Panc1 (cell line): ENCODE measurements at regions not wholly inside any gene's neighbourhood (a gene's known extent, or its start where the extent isn't known, plus 50 kb on each side); places are given as distances from the start of the nearest gene placed in this dataset.
"Not testable (repeated sequence)": the region's sequence is repeated elsewhere in the genome, so short reads cannot be mapped to it uniquely, and the experiment has no call there.

Source experiments
- ATAC-seq: fragments of 200-7000 bp; cut with Tn5 transposase; 2 replicates; pipeline ENCODE4 v1.9.1; 2020; ENCODE audit warnings: mild to moderate bottlenecking, moderate library complexity
- BruUV-seq: library from RNA; stranded (reverse); fragments of 400-500 nt; replicated peaks from 2 replicates; lab custom pipeline; 2021; lab: Mats Ljungman, UMichigan
- CTCF ChIA-PET: fragments of 300-600 bp; sonication (Branson Sonifier 250); formaldehyde crosslinking; loops from one replicate; lab custom pipeline; 2022; ENCODE audit warnings: antibody characterized with exemption; lab: Charles Lee
- POLR2A ChIA-PET: fragments of 300-600 bp; sonication (Branson Sonifier 250); formaldehyde crosslinking; loops from one replicate; lab custom pipeline; 2022; ENCODE audit warnings: antibody characterized with exemption; lab: Charles Lee
- DNase-seq: peaks from one replicate; pipeline ENCODE4 v3.0.0-alpha.2; 2010; ENCODE audit warnings: low read depth, low spot score
- H3K27ac ChIP-seq: 2 replicates; pipeline ENCODE4 v1.5.1; 2011; ENCODE audit warnings: mild to moderate bottlenecking, low read length, inconsistent platforms
- H3K27me3 ChIP-seq: fragments of 200-500 bp; sonication (Bioruptor generic); 2 replicates; pipeline ENCODE4 v1.6.0; 2014; ENCODE audit warnings: low read length, inconsistent platforms; ENCODE audit not compliant: control insufficient read depth, insufficient read depth
- H3K36me3 ChIP-seq: fragments of 200-500 bp; sonication (Bioruptor generic); 2 replicates; pipeline ENCODE4 v1.5.1; 2014; ENCODE audit warnings: inconsistent platforms, mild to moderate bottlenecking, low read length, moderate library complexity; ENCODE audit not compliant: control insufficient read depth, insufficient read depth
- H3K4me1 ChIP-seq: 2 replicates; pipeline ENCODE4 v1.5.1; 2011; ENCODE audit warnings: inconsistent platforms, mild to moderate bottlenecking, low read length, moderate library complexity; ENCODE audit not compliant: control insufficient read depth, insufficient read depth
- H3K4me3 ChIP-seq, 2 experiments: 2 replicates each; pipeline ENCODE4 v1.5.1; 2011 to 2012; ENCODE audit warnings: low read depth in 2 of 2, low read length in 2 of 2, mild to moderate bottlenecking in 2 of 2, inconsistent platforms in 1 of 2, moderate library complexity in 1 of 2
- H3K9me3 ChIP-seq: fragments of 200-500 bp; sonication (Bioruptor generic); 2 replicates; pipeline ENCODE4 v1.5.1; 2014; ENCODE audit warnings: low read depth, mild to moderate bottlenecking, inconsistent platforms, low read length, moderate library complexity; ENCODE audit not compliant: control insufficient read depth, insufficient read depth
- CTCF ChIP-seq: fragments of 450-650 bp; IDR thresholded peaks from 2 replicates; pipeline ENCODE4 v1.5.1; 2017; ENCODE audit warnings: mild to moderate bottlenecking
- POLR2AphosphoS5 ChIP-seq: IDR thresholded peaks from 2 replicates; pipeline ENCODE4 v1.6.1; 2012; ENCODE audit warnings: mild to moderate bottlenecking, low read depth, low read length, moderate library complexity
- REST ChIP-seq, 2 experiments: IDR thresholded peaks; 2 replicates each; pipeline ENCODE4 v1.6.1; 2011 to 2012; ENCODE audit warnings: low read depth in 2 of 2, control low read depth in 1 of 2, low read length in 1 of 2, mild to moderate bottlenecking in 1 of 2, moderate library complexity in 1 of 2; ENCODE audit not compliant: insufficient read depth in 1 of 2
- SIN3A ChIP-seq: IDR thresholded peaks from 2 replicates; pipeline ENCODE4 v1.6.1; 2012; ENCODE audit warnings: low read depth, mild to moderate bottlenecking, low read length, moderate library complexity, borderline replicate concordance; ENCODE audit not compliant: insufficient read depth
- TCF7L2 ChIP-seq: IDR thresholded peaks from 2 replicates; pipeline ENCODE4 v1.6.1; 2011; ENCODE audit warnings: mild to moderate bottlenecking, low read depth, low read length, inconsistent platforms
- in situ Hi-C: cut with HindIII; loops from 2 replicates; pipeline ENCODE4 v1.10.0; 2016; ENCODE audit warnings: low sequenced_read_pairs, low pct_unique_long_range_greater_than_20kb
- intact Hi-C: fragments of 100-400 bp; cut with micrococcal nuclease; formaldehyde crosslinking; loops from one replicate; pipeline ENCODE4 v1.10.0; 2022; ENCODE audit not compliant: unreplicated experiment

- no peak for ATAC-seq
- in situ Hi-C loops, result no loop called here
- Histone ChIP-seq H3K4me3 (no peak overlapping the region), H3K4me1 (no peaks in the 10 kb centered on the region), H3K27ac (no peak overlapping the region), H3K9me3 (no peaks in the 10 kb centered on the region), H3K27me3 (no peaks in the 10 kb centered on the region), H3K36me3 (no peaks in the 10 kb centered on the region)
- ChIA-PET POLR2A (no interaction called here), CTCF (no interaction called here)
- DNase-seq, result no peak
- intact Hi-C loops, result no loop called here
- no TSS peak for BruUV-seq
- TF ChIP-seq POLR2AphosphoS5, result no peak
- TF ChIP-seq REST (IDR thresholded peaks at IDR 0.05; ENCODE audit: insufficient read depth in 1 of 2, low read depth in 2 of 2, low read length in 1 of 2), result no peak
- no peak for TF ChIP-seq SIN3A
- no peak for TF ChIP-seq TCF7L2
- TF ChIP-seq CTCF, result no peak
These were observed 213.1 kb downstream of the BTBD3 start for GRCh38 chr20:12130781-12131180.

GRCh38 chr20:12133553-12133952 lies 215.9 kb downstream of the BTBD3 start:
- H3K4me3 ChIP-seq, result no peak overlapping the region
- intact Hi-C loops (no loop called here), in situ Hi-C loops (no loop called here)
- DNase-seq (no peak), ATAC-seq (no peak)
- no peaks in the 10 kb centered on the region for H3K4me1 ChIP-seq
- no peaks in the 10 kb centered on the region for H3K9me3 ChIP-seq
- H3K27ac ChIP-seq, result no peak overlapping the region
- CTCF ChIA-PET, result no interaction called here
- no peaks in the 10 kb centered on the region for H3K36me3 ChIP-seq
- H3K27me3 ChIP-seq, result no peaks in the 10 kb centered on the region
- POLR2A ChIA-PET, result no interaction called here
- TF ChIP-seq SIN3A (no peak), CTCF (no peak), TCF7L2 (no peak), POLR2AphosphoS5 (no peak), REST (IDR thresholded peaks at IDR 0.05; ENCODE audit: insufficient read depth in 1 of 2, low read depth in 2 of 2, low read length in 1 of 2) (no peak)
- no TSS peak for BruUV-seq

DNA sequence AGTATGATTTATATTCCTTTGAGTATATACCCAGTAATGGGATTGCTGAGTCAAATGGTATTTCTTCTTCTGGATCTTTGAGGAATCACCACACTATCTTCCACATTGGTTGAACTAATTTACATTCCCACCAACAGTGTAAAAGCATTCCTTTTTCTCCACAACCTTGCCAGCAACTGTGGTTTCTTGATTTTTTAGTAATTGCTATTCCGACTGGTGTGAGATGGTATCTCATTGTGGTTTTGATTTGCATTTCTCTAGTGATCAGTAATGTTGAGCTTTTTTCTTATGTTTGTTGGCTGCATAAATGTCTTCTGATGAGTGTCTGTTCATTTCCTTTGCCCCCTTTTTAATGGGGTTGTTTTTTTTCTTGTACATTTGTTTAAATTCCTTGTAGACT lies 228.3 kb downstream of the BTBD3 start:
- H3K4me3 ChIP-seq, DNase-seq, CTCF ChIA-PET, H3K4me1 ChIP-seq, in situ Hi-C loops, intact Hi-C loops, BruUV-seq, H3K9me3 ChIP-seq, H3K36me3 ChIP-seq, H3K27ac ChIP-seq, ATAC-seq, POLR2A ChIA-PET, H3K27me3 ChIP-seq: not testable (repeated sequence)
